ENCODE measurements at regions not wholly inside any gene's neighbourhood (a gene's known extent, or its start where the extent isn't known, plus 50 kb on each side); places are given as distances from the start of the nearest gene placed in this dataset.

- no TSS peak for BruUV-seq (replicated peaks)
- intact Hi-C loops (cut with micrococcal nuclease; ENCODE audit: unreplicated experiment): no loop called here
- no peak for TF ChIP-seq CTCF (IDR thresholded peaks at IDR 0.05; ENCODE audit: unreplicated experiment)
- no peaks in the 10 kb centered on the region for H3K36me3 Mint-ChIP-seq (ENCODE audit: insufficient read depth, unreplicated experiment)
- no peak overlapping the region for H3K4me3 Mint-ChIP-seq (ENCODE audit: low read depth, unreplicated experiment)
- H3K4me1 Mint-ChIP-seq (ENCODE audit: low read depth, unreplicated experiment): no peaks in the 10 kb centered on the region
- H3K27me3 Mint-ChIP-seq (ENCODE audit: unreplicated experiment): no peaks in the 10 kb centered on the region
- CTCF ChIA-PET: interaction anchor here (1.3 kb wide), 1 partner anchor 9 kb away, joined by 5 read pairs; no protein-coding TSS in a partner anchor
- H3K27ac Mint-ChIP-seq (ENCODE audit: unreplicated experiment): no peak overlapping the region
- DNase-seq: no peak
- H3K9me3 Mint-ChIP-seq (ENCODE audit: low read depth, unreplicated experiment): no peaks in the 10 kb centered on the region
Observed at GRCh38 chr3:152046280-152046679, 172.8 kb downstream of the SUCNR1 start.

- no peak overlapping the region for H3K4me3 Mint-ChIP-seq (ENCODE audit: low read depth, unreplicated experiment)
- intact Hi-C loops (cut with micrococcal nuclease; ENCODE audit: unreplicated experiment): no loop called here
- no peak for DNase-seq
- no TSS peak for BruUV-seq (replicated peaks)
- TF ChIP-seq CTCF (IDR thresholded peaks at IDR 0.05; ENCODE audit: unreplicated experiment): no peak
- no peak overlapping the region for H3K27ac Mint-ChIP-seq (ENCODE audit: unreplicated experiment)
- H3K27me3 Mint-ChIP-seq (ENCODE audit: unreplicated experiment): no peaks in the 10 kb centered on the region
- no peaks in the 10 kb centered on the region for H3K4me1 Mint-ChIP-seq (ENCODE audit: low read depth, unreplicated experiment)
- CTCF ChIA-PET: no interaction called here
- H3K36me3 Mint-ChIP-seq (ENCODE audit: insufficient read depth, unreplicated experiment): no peaks in the 10 kb centered on the region
- H3K9me3 Mint-ChIP-seq (ENCODE audit: low read depth, unreplicated experiment): no peaks in the 10 kb centered on the region
Observed at GRCh38 chr3:152047465-152047864, 174.0 kb downstream of the SUCNR1 start.

- BruUV-seq (replicated peaks): no TSS peak
- intact Hi-C loops (cut with micrococcal nuclease; ENCODE audit: unreplicated experiment): no loop called here
- no peaks in the 10 kb centered on the region for H3K4me1 Mint-ChIP-seq (ENCODE audit: low read depth, unreplicated experiment)
- CTCF ChIA-PET: no interaction called here
- H3K27me3 Mint-ChIP-seq (ENCODE audit: unreplicated experiment): no peaks in the 10 kb centered on the region
- H3K36me3 Mint-ChIP-seq (ENCODE audit: insufficient read depth, unreplicated experiment): no peaks in the 10 kb centered on the region
- no peak for DNase-seq
- H3K27ac Mint-ChIP-seq (ENCODE audit: unreplicated experiment): no peak overlapping the region
- no peak overlapping the region for H3K4me3 Mint-ChIP-seq (ENCODE audit: low read depth, unreplicated experiment)
- no peak for TF ChIP-seq CTCF (IDR thresholded peaks at IDR 0.05; ENCODE audit: unreplicated experiment)
- H3K9me3 Mint-ChIP-seq (ENCODE audit: low read depth, unreplicated experiment): no peaks in the 10 kb centered on the region
Observed at GRCh38 chr3:152048831-152049230, 175.4 kb downstream of the SUCNR1 start.

- intact Hi-C loops (cut with micrococcal nuclease; ENCODE audit: unreplicated experiment): no loop called here
- H3K27ac Mint-ChIP-seq (ENCODE audit: unreplicated experiment): no peak overlapping the region
- no peak overlapping the region for H3K4me3 Mint-ChIP-seq (ENCODE audit: low read depth, unreplicated experiment)
- H3K9me3 Mint-ChIP-seq (ENCODE audit: low read depth, unreplicated experiment): no peaks in the 10 kb centered on the region
- no peak for DNase-seq
- no peak for TF ChIP-seq CTCF (IDR thresholded peaks at IDR 0.05; ENCODE audit: unreplicated experiment)
- no peaks in the 10 kb centered on the region for H3K4me1 Mint-ChIP-seq (ENCODE audit: low read depth, unreplicated experiment)
- H3K36me3 Mint-ChIP-seq (ENCODE audit: insufficient read depth, unreplicated experiment): no peaks in the 10 kb centered on the region
- no peaks in the 10 kb centered on the region for H3K27me3 Mint-ChIP-seq (ENCODE audit: unreplicated experiment)
- no TSS peak for BruUV-seq (replicated peaks)
- CTCF ChIA-PET: no interaction called here
Observed at GRCh38 chr3:152050903-152051302, 177.5 kb downstream of the SUCNR1 start.
